ENCODE measurements at regions not wholly inside any gene's neighbourhood (a gene's known extent, or its start where the extent isn't known, plus 50 kb on each side); places are given as distances from the start of the nearest gene placed in this dataset.
"Not testable (repeated sequence)": the region's sequence is repeated elsewhere in the genome, so short reads cannot be mapped to it uniquely, and the experiment has no call there.

DNA sequence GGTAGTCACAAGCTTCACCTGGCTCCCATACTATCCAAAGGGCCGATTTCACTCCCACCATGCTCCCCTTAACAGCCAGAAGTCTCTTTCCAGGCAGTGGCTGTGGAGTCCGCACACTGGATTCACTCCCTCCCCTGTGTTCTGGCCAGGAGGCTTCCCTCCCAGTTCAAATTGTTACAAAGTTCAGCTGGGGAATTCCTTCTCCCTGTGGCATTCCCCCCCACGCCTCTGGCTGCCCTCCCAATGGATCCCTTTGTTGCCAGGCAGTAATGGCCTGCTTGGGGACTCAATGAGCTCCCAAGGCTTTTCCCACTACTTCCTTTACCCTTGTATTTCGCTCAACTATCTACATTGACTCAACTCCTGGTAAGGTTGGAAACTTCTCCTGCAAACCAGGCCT lies 1921.4 kb upstream of the PCDH20 start:
- DNase-seq (ENCODE audit: low read depth), result no peak

DNA sequence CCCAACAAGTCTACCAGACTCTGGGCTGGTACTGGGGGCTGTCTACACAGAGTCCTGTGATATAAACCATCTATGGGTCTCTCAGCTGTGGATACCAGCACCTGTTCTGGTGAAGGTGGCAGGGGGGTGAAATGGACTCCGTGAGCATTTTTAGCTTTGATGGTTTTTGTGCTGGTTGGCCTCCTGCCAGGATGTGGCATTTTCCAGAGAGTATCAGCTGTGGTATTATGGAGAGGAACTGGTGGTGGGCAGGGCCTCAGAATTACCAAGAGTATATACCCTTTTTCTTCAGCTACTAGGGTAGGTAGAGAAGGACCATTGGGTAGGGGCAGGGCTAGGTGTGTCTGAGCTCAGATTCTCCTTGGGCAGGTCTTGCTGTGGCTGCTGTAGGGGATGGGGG lies 1920.9 kb upstream of the PCDH20 start:
- no peak for DNase-seq (ENCODE audit: low read depth)

DNA sequence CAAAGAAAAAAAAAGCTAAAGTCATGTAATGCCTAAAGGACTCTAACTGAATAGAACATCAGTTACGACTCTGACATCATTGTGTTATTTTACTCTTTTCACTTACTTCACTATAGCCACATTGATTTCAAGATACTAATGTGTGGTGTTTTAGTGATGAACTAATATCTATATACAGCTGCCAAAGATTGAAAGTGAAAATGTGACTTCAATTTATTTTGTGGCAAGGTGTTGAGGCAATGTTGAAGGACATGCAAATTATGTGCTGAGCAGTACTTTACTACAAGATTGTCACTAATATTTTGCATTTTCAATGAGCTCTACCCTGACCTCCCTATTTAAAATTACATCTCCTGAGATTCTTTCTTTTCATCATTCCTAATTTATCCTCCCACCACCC lies 1911.9 kb upstream of the PCDH20 start:
- no peak for DNase-seq (ENCODE audit: low read depth)

DNA sequence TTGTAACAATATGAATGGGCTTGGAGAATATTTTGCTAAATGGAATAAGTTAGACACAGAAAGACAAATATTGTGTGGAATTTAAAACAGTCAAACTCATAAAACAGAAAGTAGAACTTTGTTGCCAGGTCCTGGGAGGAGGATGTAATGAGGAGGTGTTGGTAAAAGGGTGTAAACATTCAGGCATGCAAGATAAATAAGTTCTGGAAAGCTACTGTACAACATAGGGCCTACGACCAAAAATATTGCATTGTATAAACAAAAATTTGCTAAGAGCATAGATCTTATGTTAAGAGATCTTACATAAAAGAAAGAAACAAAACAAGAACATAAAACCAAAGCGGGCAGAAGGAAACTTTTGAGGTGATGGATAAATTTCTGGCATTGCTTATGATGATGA lies 1907.8 kb upstream of the PCDH20 start:
- DNase-seq (ENCODE audit: low read depth), result no peak

DNA sequence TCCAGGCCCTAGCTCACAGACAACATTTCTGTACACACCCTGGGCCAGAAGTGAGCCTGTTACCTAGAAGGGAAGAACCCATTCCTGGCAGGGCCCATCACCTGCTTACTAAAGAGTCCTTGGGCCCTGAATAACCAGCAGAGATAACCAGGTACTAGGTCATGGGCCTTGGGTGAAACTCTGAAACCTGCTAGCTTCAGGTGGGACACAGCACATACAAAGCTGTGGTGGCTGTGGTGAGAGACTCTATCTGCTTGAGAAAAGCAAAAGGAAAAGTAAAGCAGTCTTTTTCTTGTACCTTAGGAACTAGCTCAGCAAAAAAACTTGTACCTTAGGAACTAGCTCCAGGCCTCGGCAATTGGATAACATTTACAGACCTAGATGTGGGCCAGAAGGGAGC lies 1895.9 kb upstream of the PCDH20 start:
- no peak for DNase-seq (ENCODE audit: low read depth)

DNA sequence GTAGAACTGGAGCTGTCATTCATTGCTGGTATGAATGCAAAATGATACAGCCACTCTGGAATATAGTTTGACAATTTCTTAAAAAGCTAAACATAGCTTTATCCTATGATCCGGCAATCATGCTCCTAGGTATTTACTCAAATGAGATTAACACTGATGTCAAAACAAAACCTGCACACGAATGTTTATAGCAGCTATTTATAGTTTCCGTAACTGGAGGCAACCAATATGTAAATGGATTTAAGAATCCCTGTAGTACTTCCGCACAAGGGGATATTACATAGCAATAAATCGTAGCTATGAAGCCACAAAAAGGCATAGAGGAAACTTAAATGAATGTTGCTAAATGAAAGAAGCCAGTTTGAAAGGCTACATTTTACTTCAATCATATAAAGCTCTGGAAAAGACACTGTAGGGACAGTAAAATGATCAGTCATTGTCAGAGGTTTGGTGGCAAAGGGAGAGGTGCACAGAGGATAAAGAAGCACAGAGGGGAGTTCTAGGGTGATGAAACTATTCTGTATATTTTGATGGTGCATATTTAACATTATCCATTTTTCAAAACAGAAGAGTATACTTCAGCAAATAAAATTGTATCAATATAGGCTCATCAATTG lies 1893.0 kb upstream of the PCDH20 start:
- DNase-seq (ENCODE audit: low read depth), result no peak

DNA sequence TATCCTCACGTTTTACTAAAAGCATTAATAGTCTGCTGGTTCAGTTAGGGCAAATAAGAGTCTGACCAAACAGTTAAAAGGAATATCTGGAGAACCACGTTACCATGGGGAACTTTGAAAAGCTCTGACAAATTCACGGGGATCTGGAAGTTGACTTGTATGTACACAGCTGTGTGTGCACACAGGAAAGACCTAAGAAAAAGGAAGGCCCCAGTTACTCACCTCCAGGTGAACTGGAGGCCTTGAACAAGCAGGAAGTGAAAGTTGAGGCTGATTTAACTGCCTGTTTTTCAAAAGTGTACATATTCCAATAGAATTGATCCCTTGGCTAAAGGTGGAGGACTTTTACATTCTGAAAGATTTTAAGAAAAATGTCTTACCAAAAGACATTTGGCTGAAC lies 1891.6 kb upstream of the PCDH20 start:
- DNase-seq (ENCODE audit: low read depth), result no peak

DNA sequence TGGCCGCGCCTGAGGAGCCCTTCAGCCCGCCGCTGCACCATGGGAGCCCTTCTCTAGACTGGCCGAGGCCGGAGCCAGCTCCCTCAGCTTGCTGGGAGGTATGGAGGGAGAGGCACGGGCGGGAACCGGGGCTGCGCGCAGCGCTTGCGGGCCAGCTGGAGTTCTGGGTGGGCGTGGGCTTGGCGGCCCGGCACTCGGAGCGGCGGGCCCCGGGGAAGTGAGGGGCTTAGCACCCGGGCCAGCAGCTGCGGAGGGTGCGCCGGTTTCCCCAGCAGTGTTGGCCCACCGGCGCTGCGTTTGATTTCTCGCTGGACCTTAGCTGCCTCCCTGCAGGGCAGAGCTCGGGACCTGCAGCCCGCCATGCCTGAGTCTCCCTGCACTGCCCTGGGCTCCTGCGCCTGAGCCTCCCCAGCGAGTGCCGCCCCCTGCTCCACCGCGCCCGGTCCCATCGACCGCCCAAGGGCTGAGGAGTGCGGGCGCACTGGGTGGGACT lies 1890.0 kb upstream of the PCDH20 start:
- no peak for DNase-seq (ENCODE audit: low read depth)

DNA sequence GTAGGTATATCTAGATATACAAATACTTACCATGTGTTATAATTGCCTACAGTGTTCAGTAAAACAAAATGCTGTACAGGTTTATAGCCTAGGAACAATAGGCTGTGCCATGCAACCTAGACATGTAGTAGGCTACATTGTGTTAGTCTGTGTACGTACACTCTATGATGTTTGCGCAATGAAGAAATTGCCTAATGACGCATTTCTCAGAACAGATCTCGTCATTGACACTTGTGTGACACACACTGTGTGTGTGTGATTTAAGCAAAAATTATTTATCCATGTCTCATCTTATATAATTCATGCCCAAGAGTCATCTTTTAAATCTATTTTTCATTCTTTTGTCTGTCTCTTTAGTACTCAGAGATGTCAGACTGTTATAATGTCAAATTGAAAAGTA lies 1888.8 kb upstream of the PCDH20 start:
- DNase-seq (ENCODE audit: low read depth), result no peak

DNA sequence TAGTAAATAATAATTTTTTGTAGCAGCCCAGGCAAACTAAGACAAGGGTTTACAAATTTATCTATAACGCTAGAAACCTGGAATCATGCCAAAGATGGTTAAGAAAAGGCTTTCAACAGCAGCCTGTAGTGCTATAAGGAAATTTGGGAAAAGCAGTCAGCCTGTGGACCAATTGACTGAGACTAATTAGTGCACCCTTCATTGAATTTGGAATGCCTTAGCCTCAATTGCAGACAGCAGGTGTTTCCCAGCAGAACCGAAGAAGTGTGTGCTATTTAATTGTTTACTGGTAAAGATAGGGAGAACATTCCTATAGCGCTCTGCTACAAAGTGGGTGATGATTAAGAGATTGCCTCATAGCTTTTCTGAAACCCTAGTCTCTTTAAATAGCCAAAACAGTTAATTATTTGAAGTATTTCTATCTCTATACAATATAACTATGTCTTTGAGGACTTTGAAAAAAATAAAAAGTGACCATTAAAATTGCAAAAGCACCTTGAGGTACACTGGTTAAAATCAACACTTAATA lies 1884.3 kb upstream of the PCDH20 start:
- DNase-seq (ENCODE audit: low read depth), result no peak

DNA sequence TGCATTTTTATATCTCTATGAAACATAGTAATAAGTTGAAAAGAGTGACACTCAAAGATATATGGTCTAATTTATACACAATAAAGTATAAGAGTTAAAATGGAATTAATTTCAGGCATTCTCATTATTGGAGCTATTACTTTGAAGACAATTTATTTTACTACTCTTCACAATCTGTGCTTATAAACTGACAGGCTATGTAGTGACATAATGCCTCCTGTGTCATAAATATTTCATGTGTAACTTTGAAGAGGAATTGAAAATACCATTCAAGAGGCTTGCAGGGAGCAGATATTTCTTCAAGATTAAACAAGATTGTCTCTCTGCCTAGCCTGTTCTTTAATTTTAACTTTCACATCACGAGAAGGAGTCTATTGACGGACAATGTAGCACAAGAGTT lies 1881.5 kb upstream of the PCDH20 start:
- no peak for DNase-seq (ENCODE audit: low read depth)

DNA sequence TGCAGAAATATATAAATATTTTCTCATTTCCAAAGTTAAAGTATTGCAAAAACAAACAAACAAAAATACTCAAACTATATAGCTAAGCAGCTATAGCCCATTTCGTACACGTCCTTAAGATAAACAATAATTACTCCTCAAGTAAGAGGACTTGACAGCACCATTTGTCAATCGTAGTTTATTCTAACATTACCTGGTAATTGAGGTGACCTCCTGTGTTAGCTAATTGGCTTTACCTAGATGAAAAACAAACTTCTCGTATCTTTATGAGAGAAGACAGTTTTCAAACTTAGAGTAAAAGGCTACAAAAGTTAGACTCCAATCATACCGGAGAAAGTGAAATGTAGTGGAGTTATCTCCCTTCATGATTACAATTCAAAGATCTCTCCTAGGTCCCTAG lies 1876.1 kb upstream of the PCDH20 start:
- no peak for DNase-seq (ENCODE audit: low read depth)

DNA sequence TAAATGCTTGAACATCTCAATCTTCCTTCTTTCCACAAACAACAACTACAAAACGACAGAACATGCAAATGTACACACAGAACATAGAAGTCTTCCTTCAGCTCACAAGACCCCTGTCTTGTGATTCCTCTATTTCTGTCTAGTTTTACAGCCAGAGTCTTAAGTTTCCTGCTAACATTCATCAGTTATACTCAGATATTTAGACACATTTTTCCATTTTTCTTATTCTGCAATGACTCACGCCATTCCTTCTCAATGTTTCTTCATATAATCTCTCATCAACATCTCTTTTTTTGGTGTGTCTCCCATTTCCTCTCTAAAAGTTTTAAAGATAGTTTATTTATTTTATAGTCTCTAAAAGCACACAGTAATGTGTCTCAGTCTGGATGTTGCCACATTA lies 1872.9 kb upstream of the PCDH20 start:
- DNase-seq (ENCODE audit: low read depth), result no peak

DNA sequence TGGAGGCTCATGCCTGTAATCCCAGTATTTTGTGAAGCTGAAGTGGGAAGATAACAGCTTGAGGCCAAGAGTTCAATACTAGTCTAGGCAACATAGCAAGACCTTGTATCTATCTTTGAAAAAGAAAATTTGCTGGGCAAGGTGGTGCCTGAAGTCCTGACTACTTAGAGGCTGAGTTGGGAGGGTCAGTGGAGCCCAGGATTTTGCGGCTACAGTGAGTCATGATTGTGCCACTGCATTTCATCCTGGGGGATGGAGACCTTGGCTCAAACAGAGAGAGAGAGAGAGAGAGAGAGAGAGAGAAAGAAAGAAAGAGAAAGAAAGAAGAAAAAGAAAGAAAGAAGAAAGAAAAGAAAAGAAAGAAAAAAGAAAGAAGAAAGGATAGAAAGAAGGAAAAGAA lies 1872.3 kb upstream of the PCDH20 start:
- DNase-seq (ENCODE audit: low read depth), result no peak

DNA sequence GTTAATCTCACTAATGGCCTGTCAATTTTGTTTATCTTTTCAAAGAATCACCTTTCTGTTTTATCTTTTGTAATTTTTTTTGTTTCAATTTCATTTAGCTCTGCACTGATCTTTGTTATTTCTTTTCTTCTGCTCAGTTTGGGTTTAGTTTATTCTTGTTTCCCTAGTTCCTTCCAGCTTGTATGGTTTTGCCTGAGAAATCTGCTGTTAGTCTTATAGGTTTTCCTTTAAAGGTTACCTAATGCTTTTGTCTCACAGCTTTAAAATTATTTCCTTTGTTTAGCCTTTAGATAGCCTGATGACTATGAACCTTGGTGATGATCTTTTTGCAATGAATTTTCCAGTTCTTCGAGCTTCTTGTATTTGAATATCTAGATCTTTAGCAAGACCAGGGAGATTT lies 1869.8 kb upstream of the PCDH20 start:
- no peak for DNase-seq (ENCODE audit: low read depth)

DNA sequence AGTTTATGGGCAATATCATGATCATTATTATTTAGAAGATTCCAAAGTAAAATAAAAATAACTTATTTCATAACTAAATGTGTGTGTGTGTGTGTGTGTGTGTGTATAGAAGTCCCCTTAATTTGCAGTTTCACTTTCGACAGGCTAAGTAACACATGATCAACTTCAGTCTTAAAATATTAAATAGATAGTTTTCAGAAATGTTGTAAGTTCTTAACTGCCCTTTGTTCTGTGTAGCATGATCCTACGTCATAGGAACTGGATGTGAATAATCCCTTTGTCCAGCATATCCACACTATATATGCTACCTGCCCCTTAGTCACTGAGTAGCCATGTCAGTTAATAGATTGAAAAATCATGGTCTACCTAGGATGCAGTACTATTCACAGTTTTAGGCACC lies 1863.5 kb upstream of the PCDH20 start:
- no peak for DNase-seq (ENCODE audit: low read depth)

DNA sequence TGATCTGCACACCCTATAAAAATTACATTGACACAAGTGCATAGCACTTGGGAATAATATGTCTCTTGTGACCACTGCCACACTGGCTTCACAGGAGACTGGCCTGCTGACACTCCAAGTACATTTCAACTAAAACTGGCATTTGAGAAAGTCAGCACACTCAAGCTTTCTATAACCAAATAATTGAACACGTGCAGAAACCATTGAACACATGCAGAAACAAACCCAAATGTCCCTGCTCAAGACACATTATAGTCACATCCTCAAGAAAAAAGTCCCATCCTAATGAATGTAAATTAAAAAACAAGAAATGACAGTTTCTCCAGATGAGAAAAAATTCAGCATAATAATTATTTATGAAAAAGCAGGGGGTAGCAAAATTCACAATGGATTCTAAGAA lies 1859.1 kb upstream of the PCDH20 start:
- DNase-seq (ENCODE audit: low read depth), result no peak

DNA sequence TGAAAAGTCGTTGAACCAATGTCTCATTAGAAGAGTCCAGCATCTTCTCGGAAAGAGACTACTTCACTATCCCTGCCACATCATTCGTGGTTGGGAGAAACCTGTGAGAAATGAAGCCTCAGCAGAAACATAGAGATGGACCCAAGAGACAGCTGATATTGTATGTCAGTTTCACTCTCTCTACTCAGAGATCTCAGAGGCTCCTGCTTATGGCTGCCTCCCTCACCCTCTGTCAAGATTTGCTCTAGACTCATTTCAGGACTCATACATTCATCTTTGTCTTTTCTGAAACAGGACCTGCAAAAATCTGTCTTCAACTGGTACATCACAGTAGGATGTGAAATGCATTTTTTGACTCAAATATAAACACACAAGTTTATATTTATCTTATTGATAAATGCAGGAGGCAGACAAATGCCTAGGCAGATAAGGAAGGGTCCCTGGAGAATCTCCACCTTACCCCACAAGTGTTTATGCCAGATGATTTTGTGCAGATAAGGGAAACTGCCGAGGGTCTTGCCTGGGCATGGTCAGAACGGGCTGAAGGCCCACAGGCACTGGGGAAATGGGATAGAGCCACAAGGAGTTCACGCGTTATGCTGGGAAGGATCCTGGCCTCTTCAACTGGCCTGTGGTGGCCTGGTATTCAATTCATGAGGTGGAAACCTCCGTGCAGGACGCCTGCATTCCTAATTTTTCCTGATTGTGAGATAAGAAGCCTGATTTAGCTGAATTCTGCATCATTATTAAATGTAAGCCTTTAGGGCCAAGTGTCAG lies 1834.0 kb upstream of the PCDH20 start:
- no peak for DNase-seq (ENCODE audit: low read depth)

DNA sequence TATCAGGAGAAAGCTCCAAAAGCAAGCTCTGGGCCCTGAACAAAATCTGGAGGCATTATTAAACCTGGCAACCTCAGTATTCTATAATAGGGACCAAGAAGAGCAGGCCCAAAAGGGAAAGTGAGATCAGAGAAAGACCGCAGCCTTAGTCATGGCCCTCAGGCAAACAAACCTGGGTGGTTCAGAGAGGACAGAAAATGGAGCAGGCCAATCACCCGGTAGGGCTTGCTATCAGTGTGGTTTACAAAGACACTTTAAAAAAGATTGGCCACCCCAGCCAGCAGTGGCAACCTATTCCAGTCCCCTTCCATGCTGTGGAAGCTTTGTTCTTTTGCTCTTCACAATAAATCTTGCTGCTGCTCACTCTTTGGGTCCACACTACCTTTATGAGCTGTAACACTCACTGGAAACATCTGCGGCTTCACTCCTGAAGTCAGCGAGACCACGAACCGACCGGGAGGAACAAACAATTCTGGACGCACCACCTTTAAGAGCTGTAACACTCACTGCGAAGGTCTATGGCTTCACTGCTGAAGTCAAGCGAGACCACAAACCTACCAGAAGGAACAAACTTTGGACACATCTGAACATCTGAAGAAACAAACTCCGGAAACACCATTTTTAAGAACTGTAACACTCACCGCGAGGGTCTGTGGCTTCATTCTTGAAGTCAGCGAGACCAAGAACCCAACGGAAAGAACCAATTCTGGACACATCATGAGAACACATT lies 1821.2 kb upstream of the PCDH20 start:
- DNase-seq (ENCODE audit: low read depth), result not testable (repeated sequence)

DNA sequence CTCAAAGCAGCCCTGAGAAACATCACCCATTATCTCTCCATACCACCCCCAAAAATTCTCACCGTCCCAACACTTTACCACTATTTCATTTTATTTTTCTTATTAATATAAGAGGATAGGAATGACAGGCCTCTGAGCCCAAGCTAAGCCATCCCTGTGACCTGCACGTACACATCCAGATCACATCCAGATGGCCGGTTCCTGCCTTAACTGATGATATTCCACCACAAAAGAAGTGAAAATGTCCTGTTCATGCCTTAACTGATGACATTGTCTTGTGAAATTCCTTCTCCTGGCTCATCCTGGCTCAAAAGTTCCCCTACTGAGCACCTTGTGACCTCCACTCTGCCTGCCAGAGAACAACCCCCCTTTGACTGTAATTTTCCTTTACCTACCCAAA lies 1802.9 kb upstream of the PCDH20 start:
- not testable (repeated sequence) for DNase-seq (ENCODE audit: low read depth)

DNA sequence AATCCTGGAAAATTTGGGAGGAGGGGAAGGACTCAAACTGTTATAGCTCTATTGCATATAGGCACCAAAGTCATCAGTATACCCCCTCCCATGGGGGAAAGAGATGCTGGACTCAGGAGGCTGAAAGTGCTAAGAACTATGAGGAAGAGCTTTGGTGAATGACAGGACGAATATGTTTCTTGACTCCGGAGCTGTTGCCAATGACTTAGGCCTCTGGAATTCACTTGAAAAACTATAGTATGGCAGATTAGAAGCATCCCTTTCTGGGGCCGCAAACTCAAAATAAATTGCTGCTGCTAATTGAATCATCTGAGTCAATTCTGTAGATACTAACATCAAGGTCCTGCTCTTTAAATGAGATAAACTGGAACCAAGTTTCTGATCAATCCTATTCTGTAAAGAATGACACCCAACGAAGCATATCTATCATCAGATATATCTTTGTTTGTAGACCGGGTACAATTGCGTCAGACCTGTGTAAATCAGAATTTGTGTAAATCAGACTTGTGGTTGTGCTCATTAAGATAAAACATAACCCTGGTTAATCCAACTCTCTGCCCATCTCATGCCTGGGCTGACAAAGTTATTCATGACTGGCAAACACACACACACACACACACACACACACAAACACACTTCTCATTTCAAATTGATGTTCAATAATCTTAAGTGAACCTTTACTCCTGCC lies 1793.8 kb upstream of the PCDH20 start:
- DNase-seq (ENCODE audit: low read depth), result no peak

DNA sequence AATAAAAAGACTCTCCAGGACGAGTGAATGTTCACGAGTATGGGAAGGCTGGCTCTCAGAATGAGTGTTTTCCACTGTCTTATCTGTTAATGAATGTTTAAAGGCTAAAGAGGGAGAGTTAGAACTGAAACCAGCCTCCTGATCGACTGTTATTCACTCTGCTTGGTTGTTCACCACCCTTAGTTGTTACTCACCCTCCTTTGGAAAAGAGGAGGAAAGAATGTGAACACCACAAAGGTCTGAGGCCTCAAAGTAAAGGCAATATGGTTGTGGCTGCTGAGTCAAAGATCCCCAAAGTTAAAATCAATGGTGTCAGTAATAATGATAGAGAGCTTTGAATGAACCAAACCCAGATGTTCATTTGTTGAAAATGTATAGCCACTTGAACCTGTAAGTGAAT lies 1793.2 kb upstream of the PCDH20 start:
- DNase-seq (ENCODE audit: low read depth), result no peak
